CD4-positive, alpha-beta T cell (primary cell): ENCODE measurements at regions not wholly inside any gene's neighbourhood (a gene's known extent, or its start where the extent isn't known, plus 50 kb on each side); places are given as distances from the start of the nearest gene placed in this dataset.
"Not testable (repeated sequence)": the region's sequence is repeated elsewhere in the genome, so short reads cannot be mapped to it uniquely, and the experiment has no call there.

Experiments used
- ATAC-seq: fragments of 200-7000 bp; cut with Tn5 transposase; one replicate; pipeline ENCODE4 v1.10.0; 2022; ENCODE audit warnings: mild to moderate bottlenecking; ENCODE audit not compliant: poor library complexity
- CTCF ChIA-PET: fragments of 350-600 bp; sonication (Branson Sonifier 250); formaldehyde crosslinking; loops from one replicate; lab custom pipeline; 2021; ENCODE audit warnings: antibody characterized with exemption, inconsistent platforms; lab: Charles Lee
- POLR2A ChIA-PET: fragments of 350-600 bp; sonication (Branson Sonifier 250); formaldehyde crosslinking; loops from one replicate; lab custom pipeline; 2021; ENCODE audit warnings: antibody characterized with exemption, inconsistent platforms; lab: Charles Lee
- DNase-seq, 14 experiments: peaks; one replicate each; pipeline ENCODE4 v3.0.0-alpha.2; 2013 to 2020; ENCODE audit warnings: mixed read lengths in 2 of 14
- H3K27ac ChIP-seq, 2 donors: one replicate each; pipeline versions ENCODE4 v1.5.1 to v1.7.0; 2013; ENCODE audit warnings: low read length in 2 of 2, low read depth in 1 of 2, mild to moderate bottlenecking in 1 of 2
- H3K27me3 ChIP-seq, 2 experiments: 1 replicate in 1 of 2; 2 replicates in 1 of 2; pipeline versions ENCODE4 v1.6.1 to v1.7.0; 2013; ENCODE audit warnings: low read length in 2 of 2, control low read depth in 1 of 2, mild to moderate bottlenecking in 1 of 2, moderate library complexity in 1 of 2; ENCODE audit not compliant: insufficient read depth in 2 of 2, control insufficient read depth in 1 of 2
- H3K36me3 ChIP-seq: one replicate; pipeline ENCODE4 v1.6.1; 2013; ENCODE audit warnings: low read length, control low read depth; ENCODE audit not compliant: insufficient read depth
- H3K4me1 ChIP-seq: one replicate; pipeline ENCODE4 v1.6.1; 2013; ENCODE audit warnings: low read length, control low read depth; ENCODE audit not compliant: insufficient read depth
- H3K4me3 ChIP-seq: one replicate; pipeline ENCODE4 v1.5.1; 2013; ENCODE audit warnings: mild to moderate bottlenecking, low read length, moderate library complexity
- H3K9me3 ChIP-seq, 2 experiments: 1 replicate in 1 of 2; 2 replicates in 1 of 2; pipeline versions ENCODE4 v1.6.1 to v1.7.0; 2013; ENCODE audit warnings: low read length in 2 of 2, mild to moderate bottlenecking in 2 of 2, control low read depth in 1 of 2, moderate library complexity in 1 of 2; ENCODE audit not compliant: control insufficient read depth in 1 of 2, insufficient read depth in 1 of 2
- H3K27ac Mint-ChIP-seq: one replicate; pipeline ENCODE4 v1.8.0; 2020; ENCODE audit warnings: mixed read lengths
- H3K27me3 Mint-ChIP-seq: one replicate; pipeline ENCODE4 v1.8.0; 2021; ENCODE audit warnings: mixed read lengths
- H3K36me3 Mint-ChIP-seq: one replicate; pipeline ENCODE4 v1.8.0; 2021; ENCODE audit warnings: low read depth, mixed read lengths
- H3K4me1 Mint-ChIP-seq: one replicate; pipeline ENCODE4 v1.8.0; 2021; ENCODE audit warnings: low read depth, mixed read lengths
- H3K4me3 Mint-ChIP-seq: one replicate; pipeline ENCODE4 v1.8.0; 2020; ENCODE audit warnings: mild to moderate bottlenecking, mixed read lengths
- H3K9me3 Mint-ChIP-seq: one replicate; pipeline ENCODE4 v1.8.0; 2020; ENCODE audit warnings: mixed read lengths
- intact Hi-C, 2 experiments: fragments of 100-400 bp; cut with DNase I in 1 of 2; cut with micrococcal nuclease in 1 of 2; formaldehyde crosslinking; loops; one replicate each; pipeline versions ENCODE4 v1.15.1 to v1.9.0; 2023 to 2025; cut with DNase I, micrococcal nuclease
- TF ChIP-seq, protein P1 (sequence below): fragments of 200-600 bp; IDR thresholded peaks from one replicate; pipeline ENCODE4 v1.8.0; 2022; ENCODE audit warnings: antibody characterized with exemption, mild to moderate bottlenecking

DNA sequence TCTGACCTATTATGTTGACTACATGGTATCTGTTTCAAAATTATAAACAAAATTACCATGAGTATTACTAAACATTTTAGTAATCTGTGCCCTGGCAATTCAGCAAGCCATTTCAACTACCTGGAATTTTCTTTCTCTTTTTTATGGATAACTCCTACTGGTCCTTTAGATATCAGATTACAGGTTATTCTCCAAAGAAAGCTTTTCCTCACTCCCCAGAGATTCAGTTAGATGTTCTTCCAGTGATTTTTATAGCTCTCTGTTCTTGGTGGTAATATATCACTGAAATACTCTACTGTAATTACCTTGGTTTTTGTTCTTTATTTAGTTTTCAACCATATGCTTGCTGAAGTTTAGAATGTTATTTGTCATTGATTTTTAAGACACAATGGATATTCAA, 930.2 kb upstream of the FOXG1 start:
- H3K4me1 ChIP-seq: no peaks in the 10 kb centered on the region
- TF ChIP-seq, protein P1, sequence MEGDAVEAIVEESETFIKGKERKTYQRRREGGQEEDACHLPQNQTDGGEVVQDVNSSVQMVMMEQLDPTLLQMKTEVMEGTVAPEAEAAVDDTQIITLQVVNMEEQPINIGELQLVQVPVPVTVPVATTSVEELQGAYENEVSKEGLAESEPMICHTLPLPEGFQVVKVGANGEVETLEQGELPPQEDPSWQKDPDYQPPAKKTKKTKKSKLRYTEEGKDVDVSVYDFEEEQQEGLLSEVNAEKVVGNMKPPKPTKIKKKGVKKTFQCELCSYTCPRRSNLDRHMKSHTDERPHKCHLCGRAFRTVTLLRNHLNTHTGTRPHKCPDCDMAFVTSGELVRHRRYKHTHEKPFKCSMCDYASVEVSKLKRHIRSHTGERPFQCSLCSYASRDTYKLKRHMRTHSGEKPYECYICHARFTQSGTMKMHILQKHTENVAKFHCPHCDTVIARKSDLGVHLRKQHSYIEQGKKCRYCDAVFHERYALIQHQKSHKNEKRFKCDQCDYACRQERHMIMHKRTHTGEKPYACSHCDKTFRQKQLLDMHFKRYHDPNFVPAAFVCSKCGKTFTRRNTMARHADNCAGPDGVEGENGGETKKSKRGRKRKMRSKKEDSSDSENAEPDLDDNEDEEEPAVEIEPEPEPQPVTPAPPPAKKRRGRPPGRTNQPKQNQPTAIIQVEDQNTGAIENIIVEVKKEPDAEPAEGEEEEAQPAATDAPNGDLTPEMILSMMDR: no peak
- no peaks in the 10 kb centered on the region for H3K4me1 Mint-ChIP-seq
- H3K4me3 ChIP-seq: no peak overlapping the region
- intact Hi-C loops: no loop called here
- no peak overlapping the region for H3K27ac Mint-ChIP-seq
- ChIA-PET POLR2A (no interaction called here), CTCF (no interaction called here)
- no peaks in the 10 kb centered on the region for H3K27me3 Mint-ChIP-seq
- H3K36me3 Mint-ChIP-seq: no peaks in the 10 kb centered on the region
- no peak overlapping the region for H3K4me3 Mint-ChIP-seq
- H3K27me3 ChIP-seq: no peaks in the 10 kb centered on the region
- ATAC-seq (no peak), DNase-seq (no peak)
- peaks cover 12% of the 10 kb centered on the region for H3K9me3 Mint-ChIP-seq
- H3K9me3 ChIP-seq: no peaks in the 10 kb centered on the region
- H3K27ac ChIP-seq: no peak overlapping the region
- no peaks in the 10 kb centered on the region for H3K36me3 ChIP-seq

DNA sequence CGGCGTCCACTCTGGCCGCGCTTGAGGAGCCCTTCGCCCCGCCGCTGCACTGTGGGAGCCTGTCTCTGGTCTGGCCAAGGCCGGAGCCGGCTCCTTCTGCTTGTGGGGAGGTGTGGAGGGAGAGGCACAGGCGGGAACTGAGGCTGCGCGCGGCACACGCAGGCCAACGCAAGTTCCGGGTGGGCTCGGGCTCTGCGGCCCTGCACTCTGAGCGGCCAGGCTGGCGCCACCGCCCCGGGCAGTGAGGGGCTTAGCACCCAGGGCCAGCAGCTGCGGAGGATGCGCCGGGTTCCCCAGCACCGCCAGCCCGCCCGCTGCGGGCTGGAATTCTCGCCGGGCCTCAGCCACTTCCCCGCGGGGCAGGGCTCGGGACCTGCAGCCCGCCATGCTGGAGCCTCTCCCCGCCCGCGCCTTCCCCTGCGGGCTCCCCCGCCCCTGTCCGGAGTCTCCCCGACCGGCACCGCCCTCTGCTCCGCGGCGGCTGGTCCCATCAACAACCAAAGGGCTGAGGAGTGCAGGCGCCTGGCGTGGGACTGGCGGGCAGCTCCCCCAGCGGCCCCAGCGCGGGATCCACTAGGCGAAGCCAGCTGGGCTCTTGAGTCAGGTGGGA, 921.2 kb upstream of the FOXG1 start:
- Mint-ChIP-seq H3K36me3 (no peaks in the 10 kb centered on the region), H3K27ac (no peak overlapping the region), H3K9me3 (peaks cover 16% of the 10 kb centered on the region), H3K4me3 (no peak overlapping the region), H3K4me1 (no peaks in the 10 kb centered on the region), H3K27me3 (no peaks in the 10 kb centered on the region)
- no peak for ATAC-seq
- Histone ChIP-seq H3K27me3 (no peaks in the 10 kb centered on the region), H3K4me3 (no peak overlapping the region), H3K27ac (no peak overlapping the region), H3K36me3 (no peaks in the 10 kb centered on the region), H3K4me1 (no peaks in the 10 kb centered on the region), H3K9me3 (peaks cover 0 to 24% of the 10 kb centered on the region in 2 experiments)
- intact Hi-C loops: no loop called here
- ChIA-PET CTCF (no interaction called here), POLR2A (no interaction called here)
- peak in 1 of 14 experiments; percentile 4 for DNase-seq
- TF ChIP-seq, protein P1: no peak

DNA sequence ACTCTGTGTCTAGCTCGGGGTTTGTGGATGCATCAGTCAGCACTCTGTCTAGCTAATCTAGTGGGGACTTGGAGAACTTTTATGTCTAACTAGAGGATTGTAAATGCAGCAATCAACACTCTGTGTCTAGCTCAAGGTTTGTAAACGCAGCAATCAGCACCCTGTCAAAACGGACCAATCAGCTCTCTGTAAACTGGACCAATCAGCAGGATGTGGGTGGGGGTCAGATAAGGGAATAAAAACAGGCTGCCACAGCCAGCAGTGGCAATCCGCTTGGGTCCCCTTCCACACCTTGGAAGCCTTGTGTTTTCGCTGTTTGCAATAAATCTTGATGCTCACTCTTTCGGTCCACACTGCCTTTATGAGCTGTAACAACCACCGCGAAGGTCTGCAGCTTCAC, 920.7 kb upstream of the FOXG1 start:
- ATAC-seq: no peak
- no peaks in the 10 kb centered on the region for H3K4me1 ChIP-seq
- ChIA-PET CTCF (no interaction called here), POLR2A (no interaction called here)
- H3K4me3 ChIP-seq: no peak overlapping the region
- no peak overlapping the region for H3K27ac Mint-ChIP-seq
- no peak overlapping the region for H3K4me3 Mint-ChIP-seq
- TF ChIP-seq, protein P1: no peak
- intact Hi-C loops: no loop called here
- H3K27me3 ChIP-seq: no peaks in the 10 kb centered on the region
- peaks cover 0 to 24% of the 10 kb centered on the region in 2 experiments for H3K9me3 ChIP-seq
- H3K4me1 Mint-ChIP-seq: no peaks in the 10 kb centered on the region
- H3K27ac ChIP-seq: no peak overlapping the region
- no peak for DNase-seq
- no peaks in the 10 kb centered on the region for H3K36me3 ChIP-seq
- peaks cover 16% of the 10 kb centered on the region for H3K9me3 Mint-ChIP-seq
- H3K27me3 Mint-ChIP-seq: no peaks in the 10 kb centered on the region
- H3K36me3 Mint-ChIP-seq: no peaks in the 10 kb centered on the region

DNA sequence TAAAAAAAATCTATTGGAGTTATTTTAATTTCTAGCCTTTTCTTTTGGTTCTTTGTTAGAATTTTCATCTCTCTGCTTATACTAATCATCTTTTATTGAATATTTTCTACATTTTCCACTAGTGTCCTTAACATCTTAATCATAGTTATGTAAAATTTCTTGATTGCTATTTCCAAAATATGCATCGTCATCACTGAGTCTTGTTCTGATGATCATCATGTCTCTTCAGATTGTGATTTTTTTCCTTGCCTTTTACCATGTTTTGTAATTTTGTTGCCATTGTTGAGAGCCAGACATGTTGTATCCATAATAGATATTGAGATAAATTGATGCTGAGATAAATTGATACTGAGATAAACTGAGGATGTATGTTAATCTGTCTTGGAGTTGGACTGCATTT, 919.1 kb upstream of the FOXG1 start:
- H3K27ac Mint-ChIP-seq, H3K4me3 Mint-ChIP-seq, CTCF ChIA-PET, H3K36me3 Mint-ChIP-seq, H3K4me1 Mint-ChIP-seq, DNase-seq, H3K27me3 ChIP-seq, H3K4me1 ChIP-seq, H3K4me3 ChIP-seq, H3K27me3 Mint-ChIP-seq, POLR2A ChIA-PET, intact Hi-C loops, ATAC-seq, H3K36me3 ChIP-seq, H3K27ac ChIP-seq: not testable (repeated sequence)
- peaks cover 0 to 24% of the 10 kb centered on the region in 2 experiments for H3K9me3 ChIP-seq
- H3K9me3 Mint-ChIP-seq: peaks cover 18% of the 10 kb centered on the region

DNA sequence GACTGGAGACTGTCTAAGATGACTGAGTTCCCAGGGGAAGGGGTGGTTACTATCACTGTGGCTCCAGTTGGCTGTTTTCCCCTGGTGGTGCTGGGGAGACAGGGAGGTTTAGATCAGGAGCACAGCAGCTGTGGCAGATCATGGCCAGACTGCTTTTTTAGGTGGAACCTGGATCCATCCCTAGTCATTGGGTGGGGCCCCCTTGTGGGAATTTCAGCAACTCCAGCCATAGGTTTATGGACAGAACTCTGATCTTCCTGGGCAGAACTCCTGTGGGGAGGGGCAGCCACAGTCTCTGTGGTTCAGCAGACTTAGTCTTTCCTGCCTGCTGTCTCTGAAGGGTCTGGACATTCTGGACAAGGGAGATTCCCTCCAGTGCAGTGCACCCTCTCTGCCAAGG, 917.4 kb upstream of the FOXG1 start:
- CTCF ChIA-PET, H3K4me3 Mint-ChIP-seq, H3K27ac ChIP-seq, H3K27ac Mint-ChIP-seq, H3K4me1 ChIP-seq, DNase-seq, H3K4me1 Mint-ChIP-seq, H3K4me3 ChIP-seq, intact Hi-C loops, H3K27me3 Mint-ChIP-seq, ATAC-seq, H3K36me3 ChIP-seq, H3K36me3 Mint-ChIP-seq, H3K27me3 ChIP-seq, POLR2A ChIA-PET: not testable (repeated sequence)
- H3K9me3 Mint-ChIP-seq: peaks cover 17% of the 10 kb centered on the region
- peaks cover 0 to 24% of the 10 kb centered on the region in 2 experiments for H3K9me3 ChIP-seq
